CD4-positive, alpha-beta T cell treated with Interleukin-1 beta for 1 hour (primary cell): ENCODE measurements at regions not wholly inside any gene's neighbourhood (a gene's known extent, or its start where the extent isn't known, plus 50 kb on each side); places are given as distances from the start of the nearest gene placed in this dataset.
"Not testable (repeated sequence)": the region's sequence is repeated elsewhere in the genome, so short reads cannot be mapped to it uniquely, and the experiment has no call there.

Source experiments
- DNase-seq, 2 donors: peaks; one replicate each; pipeline ENCODE4 v3.0.0-alpha.2; 2020 to 2022

- not testable (repeated sequence) for DNase-seq
Measured at GRCh38 chr1:120277428-120278258, 101.3 kb upstream of the SEC22B start.

GRCh38 chr1:120276710-120277109 is 100.4 kb upstream of the SEC22B start:
- DNase-seq = not testable (repeated sequence)

GRCh38 chr1:120274438-120274837 is 98.1 kb upstream of the SEC22B start:
- DNase-seq = not testable (repeated sequence)

GRCh38 chr1:120273363-120273762 is 97.0 kb upstream of the SEC22B start:
- DNase-seq = not testable (repeated sequence)

GRCh38 chr1:120272242-120272641 is 95.9 kb upstream of the SEC22B start:
- DNase-seq = not testable (repeated sequence)

GRCh38 chr1:120271561-120272221 is 95.4 kb upstream of the SEC22B start:
- DNase-seq = not testable (repeated sequence)

- not testable (repeated sequence) for DNase-seq
Measured at GRCh38 chr1:120267894-120268551, 91.7 kb upstream of the SEC22B start.

GRCh38 chr1:120264564-120264963 is 88.2 kb upstream of the SEC22B start:
- not testable (repeated sequence) for DNase-seq

GRCh38 chr1:120262791-120263751 is 86.8 kb upstream of the SEC22B start:
- not testable (repeated sequence) for DNase-seq

GRCh38 chr1:120257778-120258105 is 81.4 kb upstream of the SEC22B start:
- DNase-seq = not testable (repeated sequence)

- not testable (repeated sequence) for DNase-seq
Measured at GRCh38 chr1:120257064-120257777, 80.9 kb upstream of the SEC22B start.

- DNase-seq = not testable (repeated sequence)
Measured at GRCh38 chr1:120250756-120251155, 74.4 kb upstream of the SEC22B start.

- DNase-seq = not testable (repeated sequence)
Measured at GRCh38 chr1:120248726-120249427, 72.6 kb upstream of the SEC22B start.

GRCh38 chr1:120248203-120248602 is 71.9 kb upstream of the SEC22B start:
- not testable (repeated sequence) for DNase-seq

- DNase-seq = not testable (repeated sequence)
Measured at GRCh38 chr1:120243867-120244266, 67.5 kb upstream of the SEC22B start.

GRCh38 chr1:120242582-120242981 is 66.3 kb upstream of the SEC22B start:
- not testable (repeated sequence) for DNase-seq

- not testable (repeated sequence) for DNase-seq
Measured at GRCh38 chr1:120241868-120242267, 65.5 kb upstream of the SEC22B start.

GRCh38 chr1:120240181-120240580 is 63.9 kb upstream of the SEC22B start:
- not testable (repeated sequence) for DNase-seq

- DNase-seq = not testable (repeated sequence)
Measured at GRCh38 chr1:120239351-120239750, 63.0 kb upstream of the SEC22B start.

- not testable (repeated sequence) for DNase-seq
Measured at GRCh38 chr1:120238867-120239266, 62.5 kb upstream of the SEC22B start.

- not testable (repeated sequence) for DNase-seq
Measured at GRCh38 chr1:120233661-120234018, 57.3 kb upstream of the SEC22B start.
